ENCODE measurements at regions not wholly inside any gene's neighbourhood (a gene's known extent, or its start where the extent isn't known, plus 50 kb on each side); places are given as distances from the start of the nearest gene placed in this dataset.
A peak's percentile ranks its signal among the peaks of the same experiment; 100 is the strongest.
"Not testable (repeated sequence)": the region's sequence is repeated elsewhere in the genome, so short reads cannot be mapped to it uniquely, and the experiment has no call there.

DNA sequence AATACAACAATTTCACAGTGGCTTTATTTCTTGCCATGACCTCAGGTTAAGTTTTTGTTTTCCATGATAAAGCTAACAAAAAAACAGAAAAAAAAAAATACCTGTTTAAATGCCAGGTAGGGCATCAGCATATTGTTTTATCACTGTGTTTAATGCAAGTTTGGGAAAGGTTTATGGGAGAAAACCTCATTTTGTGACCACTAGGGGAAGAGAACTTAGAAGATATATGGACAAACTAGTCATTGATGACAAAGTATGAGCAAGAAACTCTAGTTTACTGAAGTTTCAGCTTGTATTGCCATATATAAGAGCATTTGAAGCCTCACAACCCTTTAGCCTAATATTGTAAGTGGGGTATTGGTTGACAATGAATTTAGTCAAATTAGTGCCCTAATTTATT is 1431.4 kb upstream of the CDH18 start:
- H3K4me3 ChIP-seq (replicated peaks in 1 of 4; ENCODE audit: control extremely low read depth in 1 of 4, insufficient read depth in 1 of 4, low read depth in 3 of 4, low read length in 4 of 4): no peak overlapping the region
- no peak for TF ChIP-seq EZH2 (IDR thresholded peaks at IDR 0.05; ENCODE audit: low read length, missing control alignments)
- TF ChIP-seq CTCF (conservative IDR thresholded peaks at IDR 0.05 in 1 of 2, IDR thresholded peaks at IDR 0.05 in 1 of 2; ENCODE audit: low read depth in 1 of 2, low read length in 2 of 2): no peak
- H3K9me3 ChIP-seq (ENCODE audit: control insufficient read depth, insufficient read depth, low read depth, low read length): no peaks in the 10 kb centered on the region
- H3K36me3 ChIP-seq (ENCODE audit: control insufficient read depth, insufficient read depth, low read length): no peaks in the 10 kb centered on the region
- H3K79me2 ChIP-seq (ENCODE audit: control insufficient read depth, insufficient read depth, low read length): no peaks in the 10 kb centered on the region
- no peaks in the 10 kb centered on the region for H4K20me1 ChIP-seq (ENCODE audit: control insufficient read depth, extremely low read depth, insufficient read depth, low read length)
- no peak overlapping the region for H3K27ac ChIP-seq (ENCODE audit: insufficient read depth, low read length)
- no peak overlapping the region for H3K9ac ChIP-seq (ENCODE audit: insufficient read depth, low read length)
- no peak overlapping the region for H2AFZ ChIP-seq (ENCODE audit: low read length)
- no peaks in the 10 kb centered on the region for H3K27me3 ChIP-seq (ENCODE audit: control insufficient read depth, insufficient read depth, low read length)
- no peak for DNase-seq (ENCODE audit: low read depth in 2 of 2)
- no peaks in the 10 kb centered on the region for H3K4me1 ChIP-seq (ENCODE audit: control insufficient read depth, extremely low read depth, insufficient read depth, low read length)
- no peak overlapping the region for H3K4me2 ChIP-seq (ENCODE audit: extremely low read depth, insufficient read depth, low read length)

- not testable (repeated sequence) for H3K27me3 ChIP-seq (ENCODE audit: control insufficient read depth, insufficient read depth, low read length); DNase-seq (ENCODE audit: low read depth in 2 of 2); H3K4me1 ChIP-seq (ENCODE audit: control insufficient read depth, extremely low read depth, insufficient read depth, low read length); H3K9me3 ChIP-seq (ENCODE audit: control insufficient read depth, insufficient read depth, low read depth, low read length); H3K4me3 ChIP-seq (replicated peaks in 1 of 4; ENCODE audit: control extremely low read depth in 1 of 4, insufficient read depth in 1 of 4, low read depth in 3 of 4, low read length in 4 of 4); H3K79me2 ChIP-seq (ENCODE audit: control insufficient read depth, insufficient read depth, low read length); H3K27ac ChIP-seq (ENCODE audit: insufficient read depth, low read length); H3K4me2 ChIP-seq (ENCODE audit: extremely low read depth, insufficient read depth, low read length); H4K20me1 ChIP-seq (ENCODE audit: control insufficient read depth, extremely low read depth, insufficient read depth, low read length); H2AFZ ChIP-seq (ENCODE audit: low read length); H3K9ac ChIP-seq (ENCODE audit: insufficient read depth, low read length); H3K36me3 ChIP-seq (ENCODE audit: control insufficient read depth, insufficient read depth, low read length)
Observed at GRCh38 chr5:21402089-21402488, 1414.1 kb upstream of the CDH18 start.

- Histone ChIP-seq H3K4me1 (ENCODE audit: control insufficient read depth, extremely low read depth, insufficient read depth, low read length) (no peaks in the 10 kb centered on the region), H3K27ac (ENCODE audit: insufficient read depth, low read length) (no peak overlapping the region), H2AFZ (ENCODE audit: low read length) (no peak overlapping the region), H3K9ac (ENCODE audit: insufficient read depth, low read length) (no peak overlapping the region), H3K36me3 (ENCODE audit: control insufficient read depth, insufficient read depth, low read length) (no peaks in the 10 kb centered on the region), H3K4me3 (replicated peaks in 1 of 4; ENCODE audit: control extremely low read depth in 1 of 4, insufficient read depth in 1 of 4, low read depth in 3 of 4, low read length in 4 of 4) (no peak overlapping the region), H3K79me2 (ENCODE audit: control insufficient read depth, insufficient read depth, low read length) (no peaks in the 10 kb centered on the region), H4K20me1 (ENCODE audit: control insufficient read depth, extremely low read depth, insufficient read depth, low read length) (no peaks in the 10 kb centered on the region), H3K27me3 (ENCODE audit: control insufficient read depth, insufficient read depth, low read length) (no peaks in the 10 kb centered on the region), H3K9me3 (ENCODE audit: control insufficient read depth, insufficient read depth, low read depth, low read length) (no peaks in the 10 kb centered on the region), H3K4me2 (ENCODE audit: extremely low read depth, insufficient read depth, low read length) (no peak overlapping the region)
- DNase-seq (ENCODE audit: low read depth in 2 of 2): peak in 1 of 2 donors; percentile 0
- no peak for TF ChIP-seq EZH2 (IDR thresholded peaks at IDR 0.05; ENCODE audit: low read length, missing control alignments)
- no peak for TF ChIP-seq CTCF (conservative IDR thresholded peaks at IDR 0.05 in 1 of 2, IDR thresholded peaks at IDR 0.05 in 1 of 2; ENCODE audit: low read depth in 1 of 2, low read length in 2 of 2)
Observed at GRCh38 chr5:21398511-21398910, 1410.5 kb upstream of the CDH18 start.

DNA sequence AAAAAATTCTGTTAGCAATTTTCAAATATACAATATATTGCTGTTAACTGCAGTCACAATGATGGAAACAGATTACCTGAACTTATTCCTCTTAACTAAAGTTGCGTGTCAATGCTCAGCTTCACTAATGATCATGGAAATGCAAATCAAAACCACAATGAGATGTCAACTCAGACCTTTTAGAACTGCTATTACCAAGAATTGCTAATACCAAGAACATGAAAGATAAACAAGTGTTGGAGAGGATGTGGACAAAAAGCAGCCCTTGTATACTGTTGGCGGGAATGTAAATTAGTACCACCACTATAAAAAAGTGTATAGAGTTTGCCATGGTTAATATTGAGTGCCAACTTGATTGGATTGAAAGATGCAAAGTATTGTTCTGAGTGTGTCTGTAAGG is 1409.7 kb upstream of the CDH18 start:
- no peak overlapping the region for H2AFZ ChIP-seq (ENCODE audit: low read length)
- no peaks in the 10 kb centered on the region for H4K20me1 ChIP-seq (ENCODE audit: control insufficient read depth, extremely low read depth, insufficient read depth, low read length)
- no peak overlapping the region for H3K9ac ChIP-seq (ENCODE audit: insufficient read depth, low read length)
- no peak overlapping the region for H3K4me3 ChIP-seq (replicated peaks in 1 of 4; ENCODE audit: control extremely low read depth in 1 of 4, insufficient read depth in 1 of 4, low read depth in 3 of 4, low read length in 4 of 4)
- H3K27me3 ChIP-seq (ENCODE audit: control insufficient read depth, insufficient read depth, low read length): no peaks in the 10 kb centered on the region
- TF ChIP-seq CTCF (conservative IDR thresholded peaks at IDR 0.05 in 1 of 2, IDR thresholded peaks at IDR 0.05 in 1 of 2; ENCODE audit: low read depth in 1 of 2, low read length in 2 of 2) (no peak), EZH2 (IDR thresholded peaks at IDR 0.05; ENCODE audit: low read length, missing control alignments) (no peak)
- no peak overlapping the region for H3K4me2 ChIP-seq (ENCODE audit: extremely low read depth, insufficient read depth, low read length)
- H3K36me3 ChIP-seq (ENCODE audit: control insufficient read depth, insufficient read depth, low read length): no peaks in the 10 kb centered on the region
- H3K79me2 ChIP-seq (ENCODE audit: control insufficient read depth, insufficient read depth, low read length): no peaks in the 10 kb centered on the region
- no peak for DNase-seq (ENCODE audit: low read depth in 2 of 2)
- no peaks in the 10 kb centered on the region for H3K9me3 ChIP-seq (ENCODE audit: control insufficient read depth, insufficient read depth, low read depth, low read length)
- H3K4me1 ChIP-seq (ENCODE audit: control insufficient read depth, extremely low read depth, insufficient read depth, low read length): no peaks in the 10 kb centered on the region
- H3K27ac ChIP-seq (ENCODE audit: insufficient read depth, low read length): no peak overlapping the region

Data from fibroblast of lung (primary cell).